ENCODE measurements at regions not wholly inside any gene's neighbourhood (a gene's known extent, or its start where the extent isn't known, plus 50 kb on each side); places are given as distances from the start of the nearest gene placed in this dataset.

DNA sequence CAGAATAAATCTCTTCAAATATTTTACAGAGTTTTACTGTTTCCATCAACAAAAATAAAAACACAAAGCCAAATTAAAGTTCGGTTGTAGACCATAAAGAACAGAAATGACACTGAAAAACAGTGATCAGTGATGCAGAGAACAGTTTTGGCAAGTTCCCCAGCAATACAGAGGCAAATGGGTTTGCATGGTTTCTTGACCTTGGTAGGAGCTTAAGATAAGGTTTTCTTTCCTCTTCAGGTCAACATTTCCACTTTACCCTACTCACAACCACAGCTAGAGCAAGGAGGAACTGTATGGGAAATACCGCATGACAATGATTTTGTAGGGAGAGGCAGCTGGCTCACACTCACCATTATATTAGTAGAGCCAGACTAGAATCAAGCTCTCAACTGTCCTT lies 199.5 kb downstream of the SH2D4B start:
- Histone ChIP-seq H3K79me1 (ENCODE audit: low read depth in 1 of 2, low read length in 2 of 2) (no peaks in the 10 kb centered on the region), H3K4me1 (ENCODE audit: control insufficient read depth, insufficient read depth, low read length) (no peaks in the 10 kb centered on the region), H2BK5ac (ENCODE audit: low read depth, low read length, poor library complexity, severe bottlenecking) (no peak overlapping the region), H2BK15ac (ENCODE audit: low read depth, low read length) (no peak overlapping the region), H3K9ac (ENCODE audit: low read depth, low read length) (no peak overlapping the region), H4K5ac (ENCODE audit: low read depth, low read length) (no peak overlapping the region), H3K4me2 (ENCODE audit: low read depth, low read length) (no peak overlapping the region), H2BK120ac (ENCODE audit: low read depth, low read length) (no peak overlapping the region), H4K20me1 (ENCODE audit: insufficient read depth, low read length) (no peaks in the 10 kb centered on the region), H2AFZ (replicated peaks; ENCODE audit: low read length, poor library complexity) (no peak overlapping the region), H3K56ac (ENCODE audit: extremely low read depth, insufficient read depth, low read length) (no peak overlapping the region), H3K9me1 (ENCODE audit: insufficient read depth, low read length) (no peaks in the 10 kb centered on the region), H3K18ac (ENCODE audit: low read depth, low read length) (no peak overlapping the region), H2BK20ac (ENCODE audit: low read depth, low read length) (no peak overlapping the region), H3K27me3 (ENCODE audit: control insufficient read depth, insufficient read depth, low read length) (no peaks in the 10 kb centered on the region), H3K9me3 (ENCODE audit: control insufficient read depth, insufficient read depth, low read length) (peaks cover 3% of the 10 kb centered on the region; the same call in 1 of the 2 replicates), H2AK5ac (ENCODE audit: low read depth, low read length) (no peak overlapping the region), H3K14ac (replicated peaks; ENCODE audit: low read depth, low read length) (no peak overlapping the region), H3K36me3 (ENCODE audit: control insufficient read depth, insufficient read depth, low read length) (no peaks in the 10 kb centered on the region), H3K23ac (ENCODE audit: low read depth, low read length) (no peak overlapping the region), H3K27ac (ENCODE audit: insufficient read depth, low read length) (no peak overlapping the region), H3K4me3 (ENCODE audit: insufficient read depth, low read depth, low read length) (no peak overlapping the region), H4K91ac (ENCODE audit: insufficient read depth, low read depth, low read length) (no peak overlapping the region), H2AK9ac (replicated peaks; ENCODE audit: low read depth, low read length, poor library complexity) (no peak overlapping the region), H4K8ac (ENCODE audit: low read depth in 2 of 2, low read length in 2 of 2) (no peak overlapping the region), H3K4ac (ENCODE audit: low read depth, low read length) (no peak overlapping the region)
- ChIA-PET CTCF (no interaction called here), POLR2A (ENCODE audit: unreplicated experiment) (no interaction called here)
- dilution Hi-C loops (cut with HindIII; ENCODE audit: low sequenced_read_pairs, unreplicated experiment) = no loop called here
- in situ Hi-C loops (cut with MboI; ENCODE audit: low sequenced_read_pairs) = no loop called here
- TF ChIP-seq, protein P1, sequence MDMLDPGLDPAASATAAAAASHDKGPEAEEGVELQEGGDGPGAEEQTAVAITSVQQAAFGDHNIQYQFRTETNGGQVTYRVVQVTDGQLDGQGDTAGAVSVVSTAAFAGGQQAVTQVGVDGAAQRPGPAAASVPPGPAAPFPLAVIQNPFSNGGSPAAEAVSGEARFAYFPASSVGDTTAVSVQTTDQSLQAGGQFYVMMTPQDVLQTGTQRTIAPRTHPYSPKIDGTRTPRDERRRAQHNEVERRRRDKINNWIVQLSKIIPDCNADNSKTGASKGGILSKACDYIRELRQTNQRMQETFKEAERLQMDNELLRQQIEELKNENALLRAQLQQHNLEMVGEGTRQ (IDR thresholded peaks at IDR 0.05; ENCODE audit: low read depth, low read length) = no peak
- TF ChIP-seq NFE2L2 (IDR thresholded peaks at IDR 0.05; ENCODE audit: low read depth, low read length) (no peak), RCOR1 (IDR thresholded peaks at IDR 0.05; ENCODE audit: insufficient replicate concordance, low read length) (no peak), RFX5 (IDR thresholded peaks at IDR 0.05; ENCODE audit: low read depth, low read length) (no peak), FOS (IDR thresholded peaks at IDR 0.05; ENCODE audit: low read depth, low read length) (no peak), RAD21 (IDR thresholded peaks at IDR 0.05; ENCODE audit: low read length) (no peak), MAZ (IDR thresholded peaks at IDR 0.05; ENCODE audit: borderline replicate concordance, low read depth, low read length) (no peak), MXI1 (IDR thresholded peaks at IDR 0.05; ENCODE audit: borderline replicate concordance, low read depth, low read length) (no peak), SMC3 (IDR thresholded peaks at IDR 0.05; ENCODE audit: low read depth, low read length) (no peak), POLR2A (IDR thresholded peaks at IDR 0.05; ENCODE audit: low read depth, low read length) (no peak), CHD1 (IDR thresholded peaks at IDR 0.05; ENCODE audit: low read depth, low read length) (no peak), MAFK (IDR thresholded peaks at IDR 0.05; ENCODE audit: low read depth, low read length) (no peak), BHLHE40 (IDR thresholded peaks at IDR 0.05; ENCODE audit: low read depth, low read length) (no peak), CEBPB (IDR thresholded peaks at IDR 0.05; ENCODE audit: low read depth, low read length) (no peak)
- TF ChIP-seq, protein P2, sequence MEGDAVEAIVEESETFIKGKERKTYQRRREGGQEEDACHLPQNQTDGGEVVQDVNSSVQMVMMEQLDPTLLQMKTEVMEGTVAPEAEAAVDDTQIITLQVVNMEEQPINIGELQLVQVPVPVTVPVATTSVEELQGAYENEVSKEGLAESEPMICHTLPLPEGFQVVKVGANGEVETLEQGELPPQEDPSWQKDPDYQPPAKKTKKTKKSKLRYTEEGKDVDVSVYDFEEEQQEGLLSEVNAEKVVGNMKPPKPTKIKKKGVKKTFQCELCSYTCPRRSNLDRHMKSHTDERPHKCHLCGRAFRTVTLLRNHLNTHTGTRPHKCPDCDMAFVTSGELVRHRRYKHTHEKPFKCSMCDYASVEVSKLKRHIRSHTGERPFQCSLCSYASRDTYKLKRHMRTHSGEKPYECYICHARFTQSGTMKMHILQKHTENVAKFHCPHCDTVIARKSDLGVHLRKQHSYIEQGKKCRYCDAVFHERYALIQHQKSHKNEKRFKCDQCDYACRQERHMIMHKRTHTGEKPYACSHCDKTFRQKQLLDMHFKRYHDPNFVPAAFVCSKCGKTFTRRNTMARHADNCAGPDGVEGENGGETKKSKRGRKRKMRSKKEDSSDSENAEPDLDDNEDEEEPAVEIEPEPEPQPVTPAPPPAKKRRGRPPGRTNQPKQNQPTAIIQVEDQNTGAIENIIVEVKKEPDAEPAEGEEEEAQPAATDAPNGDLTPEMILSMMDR (conservative IDR thresholded peaks at IDR 0.05; ENCODE audit: low read depth, low read length) = no peak
- TF ChIP-seq, protein P3, sequence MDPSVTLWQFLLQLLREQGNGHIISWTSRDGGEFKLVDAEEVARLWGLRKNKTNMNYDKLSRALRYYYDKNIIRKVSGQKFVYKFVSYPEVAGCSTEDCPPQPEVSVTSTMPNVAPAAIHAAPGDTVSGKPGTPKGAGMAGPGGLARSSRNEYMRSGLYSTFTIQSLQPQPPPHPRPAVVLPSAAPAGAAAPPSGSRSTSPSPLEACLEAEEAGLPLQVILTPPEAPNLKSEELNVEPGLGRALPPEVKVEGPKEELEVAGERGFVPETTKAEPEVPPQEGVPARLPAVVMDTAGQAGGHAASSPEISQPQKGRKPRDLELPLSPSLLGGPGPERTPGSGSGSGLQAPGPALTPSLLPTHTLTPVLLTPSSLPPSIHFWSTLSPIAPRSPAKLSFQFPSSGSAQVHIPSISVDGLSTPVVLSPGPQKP (IDR thresholded peaks at IDR 0.05; ENCODE audit: borderline replicate concordance, low read depth, low read length) = no peak
- no TSS peak for BruUV-seq (replicated peaks)
- ATAC-seq (ENCODE audit: low read depth) (no peak), DNase-seq (no peak)
- intact Hi-C loops (cut with micrococcal nuclease) = no loop called here
- WGBS, 2 experiments (ENCODE audit: extremely low coverage in 2 of 2, insufficient read length in 1 of 2) = no CpG with 5 or more reads among the region's 2 CpGs

Data from IMR-90 (cell line).